Testis (tissue), 2 donors: ENCODE measurements at regions not wholly inside any gene's neighbourhood (a gene's known extent, or its start where the extent isn't known, plus 50 kb on each side); places are given as distances from the start of the nearest gene placed in this dataset.

Experiments
- POLR2A ChIP-seq: fragments of 450-650 bp; IDR thresholded peaks from one replicate; pipeline ENCODE4 v1.6.1; 2017; ENCODE audit warnings: antibody characterized with exemption, mild to moderate bottlenecking, moderate library complexity
- TF ChIP-seq, protein P1 (sequence below), 3 experiments: fragments of 450-650 bp in 2 of 3; fragments of 200-600 bp in 1 of 3; sonication (generic) in 1 of 3; IDR thresholded peaks; one replicate each; pipeline ENCODE4 v1.5.1; 2016 to 2019; ENCODE audit warnings: antibody characterized with exemption in 3 of 3, mild to moderate bottlenecking in 2 of 3, moderate library complexity in 1 of 3

DNA sequence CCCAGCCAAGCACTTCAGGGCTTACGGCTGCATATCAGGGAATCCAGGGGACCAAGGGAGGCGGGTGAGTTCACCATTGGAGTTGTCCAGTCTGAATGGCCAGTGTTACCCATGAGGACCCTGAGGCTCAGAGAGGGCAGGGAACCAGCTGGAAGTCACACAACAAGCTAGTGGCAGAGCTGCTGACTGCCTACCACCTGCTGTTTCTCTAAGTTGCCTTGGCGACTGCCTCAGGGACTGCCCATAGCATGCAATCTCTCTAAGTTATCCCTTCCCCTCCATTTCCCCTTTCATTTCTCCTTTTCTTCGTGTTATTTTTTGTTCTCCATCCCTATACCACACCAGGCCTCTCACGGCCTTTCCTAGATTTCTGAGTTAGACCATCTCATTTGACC is 71.8 kb upstream of the SIRPA start:
- TF ChIP-seq, protein P1, sequence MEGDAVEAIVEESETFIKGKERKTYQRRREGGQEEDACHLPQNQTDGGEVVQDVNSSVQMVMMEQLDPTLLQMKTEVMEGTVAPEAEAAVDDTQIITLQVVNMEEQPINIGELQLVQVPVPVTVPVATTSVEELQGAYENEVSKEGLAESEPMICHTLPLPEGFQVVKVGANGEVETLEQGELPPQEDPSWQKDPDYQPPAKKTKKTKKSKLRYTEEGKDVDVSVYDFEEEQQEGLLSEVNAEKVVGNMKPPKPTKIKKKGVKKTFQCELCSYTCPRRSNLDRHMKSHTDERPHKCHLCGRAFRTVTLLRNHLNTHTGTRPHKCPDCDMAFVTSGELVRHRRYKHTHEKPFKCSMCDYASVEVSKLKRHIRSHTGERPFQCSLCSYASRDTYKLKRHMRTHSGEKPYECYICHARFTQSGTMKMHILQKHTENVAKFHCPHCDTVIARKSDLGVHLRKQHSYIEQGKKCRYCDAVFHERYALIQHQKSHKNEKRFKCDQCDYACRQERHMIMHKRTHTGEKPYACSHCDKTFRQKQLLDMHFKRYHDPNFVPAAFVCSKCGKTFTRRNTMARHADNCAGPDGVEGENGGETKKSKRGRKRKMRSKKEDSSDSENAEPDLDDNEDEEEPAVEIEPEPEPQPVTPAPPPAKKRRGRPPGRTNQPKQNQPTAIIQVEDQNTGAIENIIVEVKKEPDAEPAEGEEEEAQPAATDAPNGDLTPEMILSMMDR (IDR thresholded peaks at IDR 0.05), result no peak
- no peak for TF ChIP-seq POLR2A
